ENCODE measurements at regions not wholly inside any gene's neighbourhood (a gene's known extent, or its start where the extent isn't known, plus 50 kb on each side); places are given as distances from the start of the nearest gene placed in this dataset.
"Not testable (repeated sequence)": the region's sequence is repeated elsewhere in the genome, so short reads cannot be mapped to it uniquely, and the experiment has no call there.

GRCh38 chr2:87414795-87415570, 332.9 kb upstream of the PLGLB2 start:
- not testable (repeated sequence) for TF ChIP-seq CTCF (optimal IDR thresholded peaks at IDR 0.05 in 1 of 3, IDR thresholded peaks at IDR 0.05 in 1 of 3, conservative IDR thresholded peaks at IDR 0.05 in 1 of 3; ENCODE audit: extremely low read depth in 1 of 3, insufficient read depth in 2 of 3, low read length in 3 of 3); EZH2 (IDR thresholded peaks at IDR 0.05; ENCODE audit: low read length)
